ENCODE measurements at regions not wholly inside any gene's neighbourhood (a gene's known extent, or its start where the extent isn't known, plus 50 kb on each side); places are given as distances from the start of the nearest gene placed in this dataset.
A peak's percentile ranks its signal among the peaks of the same experiment; 100 is the strongest.

- no peak for DNase-seq (ENCODE audit: low spot score)
Measured at GRCh38 chr16:51321251-51321650, 170.2 kb upstream of the SALL1 start.

GRCh38 chr16:51317575-51317974 is 166.5 kb upstream of the SALL1 start:
- no peak for DNase-seq (ENCODE audit: low spot score)

GRCh38 chr16:51313198-51313597 is 162.1 kb upstream of the SALL1 start:
- DNase-seq (ENCODE audit: low spot score): no peak

- DNase-seq (ENCODE audit: low spot score): no peak
Measured at GRCh38 chr16:51312363-51313150, 161.5 kb upstream of the SALL1 start.

- no peak for DNase-seq (ENCODE audit: low spot score)
Measured at GRCh38 chr16:51310159-51310558, 159.1 kb upstream of the SALL1 start.

- no peak for DNase-seq (ENCODE audit: low spot score)
Measured at GRCh38 chr16:51306886-51307595, 156.0 kb upstream of the SALL1 start.

- no peak for DNase-seq (ENCODE audit: low spot score)
Measured at GRCh38 chr16:51306116-51306515, 155.0 kb upstream of the SALL1 start.

GRCh38 chr16:51305337-51305736 is 154.3 kb upstream of the SALL1 start:
- no peak for DNase-seq (ENCODE audit: low spot score)

GRCh38 chr16:51302042-51302441 is 151.0 kb upstream of the SALL1 start:
- DNase-seq (ENCODE audit: low spot score): no peak

- DNase-seq (ENCODE audit: low spot score): no peak
Measured at GRCh38 chr16:51298800-51299199, 147.7 kb upstream of the SALL1 start.

- no peak for DNase-seq (ENCODE audit: low spot score)
Measured at GRCh38 chr16:51290442-51291285, 139.6 kb upstream of the SALL1 start.

GRCh38 chr16:51289336-51289735 is 138.3 kb upstream of the SALL1 start:
- no peak for DNase-seq (ENCODE audit: low spot score)

GRCh38 chr16:51287121-51287755 is 136.2 kb upstream of the SALL1 start:
- no peak for DNase-seq (ENCODE audit: low spot score)

- no peak for DNase-seq (ENCODE audit: low spot score)
Measured at GRCh38 chr16:51286272-51286671, 135.2 kb upstream of the SALL1 start.

GRCh38 chr16:51276336-51276735 is 125.3 kb upstream of the SALL1 start:
- DNase-seq (ENCODE audit: low spot score): peak; percentile 32

GRCh38 chr16:51272420-51272819 is 121.3 kb upstream of the SALL1 start:
- no peak for DNase-seq (ENCODE audit: low spot score)

- DNase-seq (ENCODE audit: low spot score): no peak
Measured at GRCh38 chr16:51271156-51271701, 120.2 kb upstream of the SALL1 start.

- no peak for DNase-seq (ENCODE audit: low spot score)
Measured at GRCh38 chr16:51268237-51268636, 117.2 kb upstream of the SALL1 start.

- DNase-seq (ENCODE audit: low spot score): no peak
Measured at GRCh38 chr16:51267681-51268080, 116.6 kb upstream of the SALL1 start.

- no peak for DNase-seq (ENCODE audit: low spot score)
Measured at GRCh38 chr16:51262428-51262827, 111.4 kb upstream of the SALL1 start.

- DNase-seq (ENCODE audit: low spot score): no peak
Measured at GRCh38 chr16:51261919-51262318, 110.8 kb upstream of the SALL1 start.

Data from COLO829 (cell line).